A673 (cell line): ENCODE measurements at regions not wholly inside any gene's neighbourhood (a gene's known extent, or its start where the extent isn't known, plus 50 kb on each side); places are given as distances from the start of the nearest gene placed in this dataset.

Source experiments
- EZH2 ChIP-seq: fragments of 200-600 bp; sonication (generic); IDR thresholded peaks from 2 replicates; pipeline ENCODE4 v1.6.1; 2017; ENCODE audit warnings: borderline replicate concordance, low read depth, mild to moderate bottlenecking, mixed read lengths, antibody characterized with exemption, low read length; ENCODE audit not compliant: poor library complexity, severe bottlenecking
- TF ChIP-seq, protein P1 (sequence below): fragments of 300-800, 200-600 bp; sonication (generic); conservative IDR thresholded peaks from 2 replicates; pipeline ENCODE4 v1.5.1; 2017; ENCODE audit warnings: low read depth, mild to moderate bottlenecking, antibody characterized with exemption, low read length, moderate library complexity, mixed read lengths

DNA sequence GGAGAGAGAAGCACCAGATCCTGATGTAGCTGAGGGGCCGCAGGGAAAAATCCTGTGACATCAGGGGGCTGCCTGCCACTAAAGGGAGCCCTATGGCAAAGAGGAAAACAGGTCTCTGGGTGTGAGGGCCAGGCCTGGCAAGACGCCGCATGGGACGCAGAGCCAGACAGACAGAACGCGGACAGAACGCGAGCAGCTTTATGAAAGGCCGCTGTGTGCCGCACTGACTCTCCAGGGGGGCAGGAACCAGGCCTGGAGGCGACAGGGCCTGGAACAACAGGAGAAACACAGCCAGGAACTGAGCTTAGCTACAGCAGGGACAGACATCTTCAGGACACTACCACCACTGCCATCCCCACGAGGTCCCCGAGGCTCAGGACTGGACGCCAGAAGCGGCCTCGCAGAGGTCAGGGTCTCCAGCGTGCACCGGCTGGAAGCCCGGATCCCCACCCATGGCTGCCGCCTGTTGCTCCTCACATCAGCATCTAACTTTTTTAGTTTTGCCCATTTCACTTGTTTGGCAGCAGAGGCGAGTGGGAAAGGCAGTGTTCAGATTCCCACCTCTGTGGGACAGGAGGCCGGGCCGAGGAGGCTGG, 131.6 kb downstream of the VAPA start:
- TF ChIP-seq, protein P1, sequence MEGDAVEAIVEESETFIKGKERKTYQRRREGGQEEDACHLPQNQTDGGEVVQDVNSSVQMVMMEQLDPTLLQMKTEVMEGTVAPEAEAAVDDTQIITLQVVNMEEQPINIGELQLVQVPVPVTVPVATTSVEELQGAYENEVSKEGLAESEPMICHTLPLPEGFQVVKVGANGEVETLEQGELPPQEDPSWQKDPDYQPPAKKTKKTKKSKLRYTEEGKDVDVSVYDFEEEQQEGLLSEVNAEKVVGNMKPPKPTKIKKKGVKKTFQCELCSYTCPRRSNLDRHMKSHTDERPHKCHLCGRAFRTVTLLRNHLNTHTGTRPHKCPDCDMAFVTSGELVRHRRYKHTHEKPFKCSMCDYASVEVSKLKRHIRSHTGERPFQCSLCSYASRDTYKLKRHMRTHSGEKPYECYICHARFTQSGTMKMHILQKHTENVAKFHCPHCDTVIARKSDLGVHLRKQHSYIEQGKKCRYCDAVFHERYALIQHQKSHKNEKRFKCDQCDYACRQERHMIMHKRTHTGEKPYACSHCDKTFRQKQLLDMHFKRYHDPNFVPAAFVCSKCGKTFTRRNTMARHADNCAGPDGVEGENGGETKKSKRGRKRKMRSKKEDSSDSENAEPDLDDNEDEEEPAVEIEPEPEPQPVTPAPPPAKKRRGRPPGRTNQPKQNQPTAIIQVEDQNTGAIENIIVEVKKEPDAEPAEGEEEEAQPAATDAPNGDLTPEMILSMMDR: no peak
- TF ChIP-seq EZH2: no peak
